CD4-positive, alpha-beta T cell treated with Interleukin-1 beta for 1 hour (primary cell): ENCODE measurements at regions not wholly inside any gene's neighbourhood (a gene's known extent, or its start where the extent isn't known, plus 50 kb on each side); places are given as distances from the start of the nearest gene placed in this dataset.

ENCODE experiments used
- DNase-seq, 2 donors: peaks; one replicate each; pipeline ENCODE4 v3.0.0-alpha.2; 2020 to 2022

GRCh38 chr14:87152693-87153092 is 840.3 kb downstream of the GALC start:
- no peak for DNase-seq

DNA sequence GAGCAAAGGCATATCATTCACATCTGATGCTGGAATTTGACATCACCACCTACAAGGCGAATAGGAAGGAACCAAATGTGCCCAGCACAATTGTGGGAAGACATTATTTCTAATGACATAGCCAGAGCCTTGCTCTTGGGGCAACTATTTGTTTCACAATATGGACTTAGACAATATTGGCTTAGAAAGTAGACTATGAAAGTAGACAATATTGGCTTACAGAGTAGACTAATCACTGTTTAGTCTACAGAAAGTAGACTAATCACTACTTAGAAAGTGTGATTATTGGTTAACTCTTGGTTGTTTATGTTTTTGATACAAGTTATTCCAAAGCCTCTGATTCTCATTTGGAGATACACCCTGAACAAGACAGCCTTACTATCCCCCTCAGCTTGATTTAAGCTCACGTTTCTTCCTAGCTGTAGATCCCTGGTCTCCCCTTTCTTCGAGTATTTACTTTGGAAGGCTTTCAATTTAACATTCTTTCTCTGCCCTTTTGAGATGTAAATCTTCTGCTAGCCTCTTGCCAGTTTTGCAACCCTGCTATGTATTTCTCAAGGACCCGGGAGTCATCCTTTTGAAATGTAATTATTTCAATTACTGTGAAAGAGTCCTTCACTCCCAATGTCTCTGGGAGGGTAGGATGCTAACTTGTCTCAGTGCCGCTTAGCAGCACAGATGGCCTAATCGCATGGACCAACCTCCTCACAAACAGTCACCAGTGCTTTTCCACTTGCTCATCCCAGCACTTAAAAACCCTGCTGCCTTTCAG is 843.2 kb downstream of the GALC start:
- DNase-seq, result no peak

DNA sequence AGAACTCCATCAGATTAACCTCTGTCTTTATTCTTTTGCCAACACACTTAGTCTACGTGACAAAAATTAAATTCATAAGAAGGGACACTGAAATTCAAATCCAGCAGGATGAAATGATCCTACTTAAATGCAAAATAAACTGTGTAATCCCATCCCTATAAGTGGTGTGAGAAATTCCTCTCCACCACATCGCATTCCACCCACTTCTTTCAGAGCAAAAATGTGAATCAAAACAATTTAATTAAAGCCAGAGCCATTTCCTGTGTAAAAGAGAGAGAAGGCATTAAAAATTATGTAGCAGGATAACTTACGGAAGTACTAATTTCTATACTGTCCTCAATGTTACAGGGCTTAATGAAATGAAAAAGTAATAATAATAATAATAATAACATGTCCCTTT is 844.3 kb downstream of the GALC start:
- DNase-seq, result no peak

- no peak for DNase-seq
Observed at GRCh38 chr14:87142551-87143211, 850.3 kb downstream of the GALC start.

DNA sequence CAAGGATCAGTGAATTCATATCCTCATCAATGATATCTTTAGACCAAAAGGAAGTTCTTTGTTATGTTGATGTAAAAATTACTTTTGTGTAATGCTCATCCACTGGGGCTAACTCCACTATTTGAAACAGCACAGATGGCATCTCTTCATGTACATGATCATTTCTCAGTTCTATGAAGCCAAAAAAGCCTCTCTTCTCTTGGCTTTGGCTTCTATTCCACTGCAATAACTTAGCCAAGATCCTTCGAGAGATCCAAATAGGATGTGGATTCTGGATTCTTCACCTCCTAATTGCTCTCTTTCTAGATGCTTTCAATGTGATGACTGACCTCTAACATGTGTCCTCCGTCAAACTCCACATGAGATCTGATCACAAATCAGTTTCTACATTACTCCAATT is 851.2 kb downstream of the GALC start:
- DNase-seq, result no peak

GRCh38 chr14:87139299-87139698 is 853.7 kb downstream of the GALC start:
- no peak for DNase-seq

DNA sequence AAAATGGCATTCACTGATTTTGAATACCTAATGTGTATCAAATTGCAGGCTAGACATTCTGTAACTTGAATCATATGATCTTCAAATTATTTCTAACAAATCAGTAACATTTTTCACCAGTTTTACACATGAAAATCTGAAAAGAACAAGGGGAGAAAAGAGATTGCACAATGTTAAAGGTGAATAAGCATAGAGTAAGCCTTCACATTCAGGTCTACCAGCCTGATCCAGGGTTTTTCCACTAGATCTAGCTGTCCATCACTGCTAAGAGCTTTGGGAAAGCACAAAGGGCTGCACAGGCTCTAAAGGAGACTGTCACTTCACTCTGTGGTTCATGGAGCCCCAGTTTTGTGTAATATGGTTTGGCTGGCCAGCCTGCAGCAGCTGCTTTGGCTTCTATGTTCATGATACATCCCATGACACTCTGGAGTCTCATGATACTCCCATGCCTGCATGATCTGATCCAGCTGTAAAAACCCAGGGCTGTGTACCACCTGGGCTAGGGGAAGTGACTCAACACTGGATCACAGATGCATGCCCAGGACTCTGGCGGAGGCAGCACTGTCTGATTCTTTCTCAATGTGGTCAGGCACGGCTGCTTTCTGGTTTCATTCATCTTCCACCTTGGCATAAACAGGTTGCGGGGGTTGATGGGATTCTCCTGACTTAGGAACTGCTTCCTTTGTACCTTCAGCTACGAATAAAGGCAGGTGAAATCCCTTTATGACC is 859.7 kb downstream of the GALC start:
- DNase-seq, result no peak

DNA sequence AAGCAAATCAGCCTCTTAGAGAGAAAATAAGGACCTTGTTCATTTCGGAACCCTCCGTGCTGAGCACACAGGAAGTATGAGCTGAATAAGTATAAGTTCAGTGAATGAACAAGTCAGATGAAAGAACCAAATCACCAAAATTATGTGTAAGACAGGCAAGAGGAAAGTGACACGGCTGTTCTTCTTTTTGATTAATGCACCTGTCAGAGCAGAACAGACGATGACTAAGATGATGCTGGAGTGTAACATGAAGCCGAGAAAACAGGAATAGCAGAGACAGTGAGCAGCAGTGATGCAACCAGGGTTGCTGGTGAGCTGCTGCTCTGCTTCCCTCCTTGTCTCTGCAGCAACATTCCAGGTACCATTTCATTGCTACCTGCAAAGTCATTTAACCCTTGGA is 861.1 kb downstream of the GALC start:
- no peak for DNase-seq

DNA sequence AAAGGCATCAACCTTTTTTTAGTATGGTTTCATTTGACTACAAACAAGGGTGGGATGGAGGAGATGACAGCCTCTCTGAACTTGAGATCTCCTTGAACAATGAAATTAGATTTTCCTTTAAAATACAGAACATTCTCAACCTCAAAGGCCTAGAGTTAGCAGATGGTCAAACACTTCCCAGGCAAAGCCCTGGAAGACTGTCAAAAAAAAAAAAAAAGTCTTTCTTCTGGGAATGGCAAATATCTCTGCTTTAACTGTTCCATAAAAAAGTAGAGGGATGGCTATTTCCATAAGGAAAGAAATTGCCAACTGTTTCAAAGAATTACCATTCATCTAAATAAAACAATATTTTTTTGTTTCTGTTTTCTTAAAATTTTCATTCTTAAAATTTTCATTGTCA is 870.8 kb downstream of the GALC start:
- DNase-seq, result no peak

GRCh38 chr14:87121716-87122115 is 871.3 kb downstream of the GALC start:
- DNase-seq, result no peak

DNA sequence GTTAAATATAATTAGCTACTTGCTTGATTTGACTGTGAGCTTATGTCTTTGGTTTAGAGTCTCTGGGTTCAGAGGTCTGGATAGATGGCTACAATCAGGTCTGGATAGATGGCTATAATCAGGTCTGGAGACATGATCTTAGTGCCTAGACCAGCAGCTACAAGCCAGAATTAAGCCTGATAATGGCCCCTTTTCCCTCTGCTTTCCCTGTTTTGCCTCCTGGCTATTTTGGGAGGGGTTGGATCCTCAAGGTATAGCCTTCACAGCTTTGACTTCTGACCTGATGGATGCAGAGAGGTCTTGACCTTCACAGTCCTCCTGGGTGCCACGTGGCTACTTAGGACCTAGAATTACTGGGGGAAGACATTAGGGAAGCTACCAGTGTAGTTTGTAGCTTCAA is 877.7 kb downstream of the GALC start:
- no peak for DNase-seq

GRCh38 chr14:87113286-87113685 is 879.7 kb downstream of the GALC start:
- DNase-seq, result no peak

DNA sequence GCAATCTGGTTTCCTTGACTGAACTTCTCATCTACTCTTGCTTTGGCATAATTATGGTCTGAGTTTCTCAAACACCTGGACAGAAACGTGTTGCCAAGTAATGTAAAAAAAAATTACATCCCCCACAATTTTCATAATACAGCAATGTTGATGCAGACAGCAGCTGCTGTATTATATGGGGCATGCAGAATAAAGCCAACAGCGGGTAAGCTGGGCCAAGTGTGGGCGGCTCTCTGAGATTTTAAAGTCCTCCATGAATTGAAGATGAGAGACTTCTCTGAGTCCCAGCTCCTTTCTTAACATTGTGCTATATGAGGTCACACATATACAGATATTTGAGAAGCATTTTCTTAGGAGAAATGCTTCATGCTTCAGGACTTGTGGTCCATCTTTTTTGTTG is 881.2 kb downstream of the GALC start:
- DNase-seq, result no peak

DNA sequence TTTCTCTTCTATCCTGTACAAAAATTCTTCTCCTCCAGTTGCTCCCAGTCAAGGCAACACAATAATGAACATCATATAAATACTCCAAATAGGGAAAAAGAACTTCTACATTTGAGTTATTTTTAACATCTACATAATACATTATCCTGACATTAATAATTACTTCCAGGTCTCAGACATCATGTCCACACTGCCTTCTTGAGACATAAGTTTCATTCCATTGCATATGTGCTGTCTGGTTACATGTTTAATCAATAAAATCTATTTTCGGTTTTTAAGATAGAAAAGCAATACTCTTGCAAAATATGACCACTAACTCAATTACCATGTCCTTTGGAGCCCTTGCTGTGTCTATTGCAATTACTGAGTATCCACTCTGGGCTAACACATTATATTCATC is 881.9 kb downstream of the GALC start:
- DNase-seq, result no peak

DNA sequence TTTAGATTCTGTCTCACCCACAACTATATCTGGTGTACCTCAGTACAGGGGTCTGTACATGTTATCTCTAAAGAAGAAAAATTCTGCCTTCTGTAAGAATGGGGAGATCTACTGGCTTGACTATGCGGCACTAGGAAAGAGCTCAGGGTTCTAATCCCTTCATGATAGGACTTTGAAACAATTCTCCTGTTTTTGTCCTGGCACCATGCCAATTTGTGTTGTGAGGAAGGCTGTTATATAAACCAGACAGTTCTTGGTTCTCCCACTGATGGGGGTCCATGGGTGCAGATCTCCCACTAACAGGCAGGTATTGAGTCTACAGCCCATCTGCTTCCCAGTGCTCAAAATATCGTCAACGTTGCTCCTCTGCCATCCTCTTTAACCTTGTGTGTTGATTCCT is 883.7 kb downstream of the GALC start:
- no peak for DNase-seq

DNA sequence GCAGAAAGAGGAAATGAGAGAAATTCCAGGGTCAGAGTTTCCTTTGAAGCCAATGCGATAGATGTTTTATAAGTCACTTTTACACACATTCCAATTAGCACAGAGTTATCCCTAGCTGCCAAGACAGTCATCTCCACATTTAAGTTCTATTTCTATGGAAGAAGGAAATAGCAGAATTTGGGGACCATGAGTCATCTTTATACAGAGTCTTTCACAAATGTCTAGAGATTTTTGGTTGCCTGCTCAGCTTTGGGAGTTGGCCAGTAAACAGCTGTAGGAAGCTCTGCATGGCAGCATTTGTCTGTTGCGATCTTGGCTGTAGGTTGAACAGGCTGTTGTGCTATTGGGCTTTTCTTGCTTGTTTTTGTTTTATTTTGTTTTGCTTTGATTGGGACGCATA is 884.3 kb downstream of the GALC start:
- no peak for DNase-seq

GRCh38 chr14:87102811-87103378 is 890.1 kb downstream of the GALC start:
- no peak for DNase-seq

DNA sequence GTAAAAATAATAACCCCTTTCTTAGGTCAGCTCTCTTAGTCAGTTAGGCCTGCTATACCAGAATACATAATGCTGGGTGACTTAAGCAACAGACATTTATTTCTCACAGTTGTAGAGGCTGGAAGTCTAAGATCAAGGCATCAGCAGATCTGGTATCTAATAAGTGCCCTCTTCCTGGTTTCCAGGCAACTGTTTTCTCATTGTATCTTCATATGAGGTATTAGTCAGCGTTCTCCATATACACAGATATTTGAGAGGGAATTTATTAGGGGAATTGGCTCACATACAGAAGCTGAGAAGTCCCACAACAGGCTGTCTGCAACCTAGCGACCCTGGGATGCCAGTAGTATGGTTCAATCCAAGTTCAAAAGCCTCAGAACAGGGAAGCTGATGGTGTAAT is 896.0 kb downstream of the GALC start:
- DNase-seq, result no peak

DNA sequence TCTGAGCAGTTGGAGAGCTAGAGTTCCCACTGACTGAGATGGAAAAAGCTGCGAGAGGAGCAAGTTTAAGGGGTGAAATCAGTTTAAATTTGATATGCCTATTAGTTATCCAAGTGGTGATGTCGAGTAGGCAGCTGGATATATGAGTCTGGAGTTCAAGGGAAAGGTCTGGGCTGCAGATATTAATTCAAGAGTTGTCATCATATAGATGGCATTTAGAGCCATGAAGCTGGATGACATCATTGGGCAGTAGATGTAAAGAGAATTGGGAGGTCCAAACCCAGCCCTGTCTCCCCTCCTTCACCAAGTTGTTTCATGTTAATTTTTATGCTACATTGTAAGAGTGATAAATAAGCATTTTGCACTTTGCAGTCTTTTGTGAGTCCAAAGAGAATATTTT is 898.1 kb downstream of the GALC start:
- no peak for DNase-seq

DNA sequence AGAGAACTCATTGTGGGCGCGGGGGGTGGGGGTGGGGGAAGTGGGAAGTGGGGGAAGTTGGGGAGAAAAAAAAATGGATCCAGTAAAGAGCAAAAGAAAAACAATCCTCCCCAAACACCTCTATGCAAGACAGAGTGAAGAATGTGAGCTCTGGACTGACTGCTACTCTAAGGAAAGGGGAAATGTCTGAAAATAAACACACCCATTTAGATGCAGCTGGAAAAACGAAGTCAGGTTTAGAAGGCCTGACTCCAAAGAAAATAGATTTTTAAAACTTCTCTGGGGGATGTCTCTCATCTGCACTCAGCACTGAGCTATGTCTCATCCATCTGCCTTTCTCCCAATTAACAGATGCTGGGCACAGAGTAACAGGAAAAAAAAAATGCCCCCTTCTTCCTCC is 904.4 kb downstream of the GALC start:
- no peak for DNase-seq

- DNase-seq, result no peak
Observed at GRCh38 chr14:87087881-87088280, 905.1 kb downstream of the GALC start.

GRCh38 chr14:87084908-87085307 is 908.1 kb downstream of the GALC start:
- DNase-seq, result no peak

- DNase-seq, result no peak
Observed at GRCh38 chr14:87082917-87083316, 910.1 kb downstream of the GALC start.

GRCh38 chr14:87081004-87081403 is 912.0 kb downstream of the GALC start:
- DNase-seq, result no peak
